ENCODE measurements at regions not wholly inside any gene's neighbourhood (a gene's known extent, or its start where the extent isn't known, plus 50 kb on each side); places are given as distances from the start of the nearest gene placed in this dataset.
"Not testable (repeated sequence)": the region's sequence is repeated elsewhere in the genome, so short reads cannot be mapped to it uniquely, and the experiment has no call there.

DNA sequence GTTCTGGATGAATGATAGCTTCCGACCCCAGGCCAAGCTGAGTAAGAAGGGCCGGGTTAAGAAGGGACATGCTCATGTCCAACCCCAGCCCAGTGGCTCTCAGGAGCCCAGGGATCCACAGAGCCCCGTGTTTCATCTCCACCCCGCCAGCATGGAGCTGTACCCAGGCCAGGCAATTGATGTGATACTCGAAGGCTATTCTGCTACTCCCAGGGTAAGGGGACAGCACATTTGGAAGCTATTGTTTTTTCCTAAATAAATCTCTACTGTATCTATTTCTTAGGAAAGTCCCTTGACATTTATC is 255.0 kb upstream of the NBPF12 start:
- TF ChIP-seq POLR2A (IDR thresholded peaks at IDR 0.05): not testable (repeated sequence)
- TF ChIP-seq, protein P1, sequence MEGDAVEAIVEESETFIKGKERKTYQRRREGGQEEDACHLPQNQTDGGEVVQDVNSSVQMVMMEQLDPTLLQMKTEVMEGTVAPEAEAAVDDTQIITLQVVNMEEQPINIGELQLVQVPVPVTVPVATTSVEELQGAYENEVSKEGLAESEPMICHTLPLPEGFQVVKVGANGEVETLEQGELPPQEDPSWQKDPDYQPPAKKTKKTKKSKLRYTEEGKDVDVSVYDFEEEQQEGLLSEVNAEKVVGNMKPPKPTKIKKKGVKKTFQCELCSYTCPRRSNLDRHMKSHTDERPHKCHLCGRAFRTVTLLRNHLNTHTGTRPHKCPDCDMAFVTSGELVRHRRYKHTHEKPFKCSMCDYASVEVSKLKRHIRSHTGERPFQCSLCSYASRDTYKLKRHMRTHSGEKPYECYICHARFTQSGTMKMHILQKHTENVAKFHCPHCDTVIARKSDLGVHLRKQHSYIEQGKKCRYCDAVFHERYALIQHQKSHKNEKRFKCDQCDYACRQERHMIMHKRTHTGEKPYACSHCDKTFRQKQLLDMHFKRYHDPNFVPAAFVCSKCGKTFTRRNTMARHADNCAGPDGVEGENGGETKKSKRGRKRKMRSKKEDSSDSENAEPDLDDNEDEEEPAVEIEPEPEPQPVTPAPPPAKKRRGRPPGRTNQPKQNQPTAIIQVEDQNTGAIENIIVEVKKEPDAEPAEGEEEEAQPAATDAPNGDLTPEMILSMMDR (IDR thresholded peaks at IDR 0.05): not testable (repeated sequence)
